NCI-H446 treated with DMSO at 0.1 percent for 48 hours (cell line): ENCODE measurements at regions not wholly inside any gene's neighbourhood (a gene's known extent, or its start where the extent isn't known, plus 50 kb on each side); places are given as distances from the start of the nearest gene placed in this dataset.

Experiments used
- DNase-seq: peaks from one replicate; lab custom pipeline; 2025; lab: John Stamatoyannopoulos, UW

GRCh38 chr2:223226264-223226663 is 174.3 kb downstream of the KCNE4 start:
- DNase-seq, result no peak

GRCh38 chr2:223227338-223227737 is 175.3 kb downstream of the KCNE4 start:
- no peak for DNase-seq

GRCh38 chr2:223228871-223229270 is 176.9 kb downstream of the KCNE4 start:
- DNase-seq, result no peak

- DNase-seq, result no peak
Observed at GRCh38 chr2:223230352-223230751, 178.4 kb downstream of the KCNE4 start.

- no peak for DNase-seq
Observed at GRCh38 chr2:223232285-223232684, 180.3 kb downstream of the KCNE4 start.

GRCh38 chr2:223232896-223233295 is 180.9 kb downstream of the KCNE4 start:
- no peak for DNase-seq

- no peak for DNase-seq
Observed at GRCh38 chr2:223235986-223236385, 184.0 kb downstream of the KCNE4 start.

- DNase-seq, result no peak
Observed at GRCh38 chr2:223238301-223238700, 186.3 kb downstream of the KCNE4 start.

GRCh38 chr2:223243233-223243632 is 191.2 kb downstream of the KCNE4 start:
- DNase-seq, result no peak

GRCh38 chr2:223247136-223247535 is 195.1 kb downstream of the KCNE4 start:
- peak; percentile 21 for DNase-seq

- no peak for DNase-seq
Observed at GRCh38 chr2:223251656-223252229, 199.8 kb downstream of the KCNE4 start.

GRCh38 chr2:223260681-223261080 is 208.7 kb downstream of the KCNE4 start:
- no peak for DNase-seq

- no peak for DNase-seq
Observed at GRCh38 chr2:223262946-223263345, 211.0 kb downstream of the KCNE4 start.

- no peak for DNase-seq
Observed at GRCh38 chr2:223264541-223265193, 212.7 kb downstream of the KCNE4 start.

GRCh38 chr2:223267160-223267951 is 215.4 kb downstream of the KCNE4 start:
- no peak for DNase-seq

- DNase-seq, result no peak
Observed at GRCh38 chr2:223269386-223269785, 217.4 kb downstream of the KCNE4 start.

GRCh38 chr2:223270548-223270947 is 218.6 kb downstream of the KCNE4 start:
- DNase-seq, result no peak

GRCh38 chr2:223273995-223274394 is 222.0 kb downstream of the KCNE4 start:
- DNase-seq, result no peak

GRCh38 chr2:223282221-223282620 is 230.2 kb downstream of the KCNE4 start:
- DNase-seq, result peak; percentile 57

GRCh38 chr2:223283329-223283728 is 231.3 kb downstream of the KCNE4 start:
- no peak for DNase-seq

GRCh38 chr2:223283771-223284170 is 231.8 kb downstream of the KCNE4 start:
- DNase-seq, result no peak

GRCh38 chr2:223285370-223286265 is 233.6 kb downstream of the KCNE4 start:
- DNase-seq, result no peak
